H1 (cell line): ENCODE measurements at regions not wholly inside any gene's neighbourhood (a gene's known extent, or its start where the extent isn't known, plus 50 kb on each side); places are given as distances from the start of the nearest gene placed in this dataset.

Experiments used
- CTCF ChIA-PET: fragments of 300-600 bp; sonication (Branson Sonifier 250); formaldehyde crosslinking; loops from one replicate; lab custom pipeline; 2021; ENCODE audit not compliant: partially characterized antibody; lab: Charles Lee
- POLR2A ChIA-PET: fragments of 300-600 bp; sonication (Branson Sonifier 250); formaldehyde crosslinking; loops from one replicate; lab custom pipeline; 2021; ENCODE audit warnings: inconsistent platforms; ENCODE audit not compliant: partially characterized antibody; lab: Charles Lee
- DNase-seq, 2 experiments: peaks; one replicate each; pipeline versions ENCODE4 v3.0.0 to v3.0.0-alpha.2; 2010 to 2022; ENCODE audit warnings: low spot score in 2 of 2, low read depth in 1 of 2, mixed read lengths in 1 of 2
- FAIRE-seq: peaks from 2 replicates; lab custom pipeline; 2011; peaks lifted over from hg19 to GRCh38; lab: Jason Lieb, UNC
- H2AFZ ChIP-seq: 2 replicates; pipeline ENCODE4 v1.8.1; 2012; ENCODE audit warnings: low read length, inconsistent platforms
- H2AK5ac ChIP-seq: 2 replicates; pipeline ENCODE4 v1.6.1; 2013; ENCODE audit warnings: low read depth, low read length
- H2BK120ac ChIP-seq: replicated peaks from 2 replicates; pipeline ENCODE3; 2013; ENCODE audit warnings: low read depth, low read length, inconsistent platforms
- H2BK12ac ChIP-seq: 2 replicates; pipeline ENCODE4 v1.6.1; 2013; ENCODE audit warnings: low read depth, low read length
- H2BK15ac ChIP-seq: 2 replicates; pipeline ENCODE4 v1.6.1; 2013; ENCODE audit warnings: low read length
- H2BK20ac ChIP-seq: 2 replicates; pipeline ENCODE4 v1.6.1; 2013; ENCODE audit warnings: low read length
- H2BK5ac ChIP-seq: 2 replicates; pipeline ENCODE4 v1.6.1; 2013; ENCODE audit warnings: low read depth, low read length
- H3K14ac ChIP-seq: 2 replicates; pipeline ENCODE4 v1.6.1; 2013; ENCODE audit warnings: inconsistent platforms; ENCODE audit not compliant: insufficient read length
- H3K18ac ChIP-seq: 2 replicates; pipeline ENCODE4 v1.6.1; 2013; ENCODE audit warnings: low read length; ENCODE audit errors: extremely low read depth
- H3K23ac ChIP-seq: 2 replicates; pipeline ENCODE4 v1.6.1; 2013; ENCODE audit warnings: inconsistent platforms; ENCODE audit not compliant: insufficient read length
- H3K23me2 ChIP-seq: 2 replicates; pipeline ENCODE4 v1.6.1; 2013; ENCODE audit warnings: low read depth, low read length
- H3K27ac ChIP-seq: 2 replicates; pipeline ENCODE4 v1.6.1; 2011; ENCODE audit warnings: low read depth, low read length, inconsistent platforms
- H3K27me3 ChIP-seq, 4 experiments: replicated peaks in 1 of 4; 1 replicate in 1 of 4; 2 replicates in 3 of 4; pipeline versions ENCODE4 v1.6.1 to v1.8.1; 2011 to 2013; ENCODE audit warnings: low read length in 3 of 4, mild to moderate bottlenecking in 3 of 4, inconsistent platforms in 2 of 4, mixed read lengths in 2 of 4, moderate library complexity in 1 of 4; ENCODE audit not compliant: control insufficient read depth in 3 of 4, insufficient read depth in 3 of 4; ENCODE audit errors: extremely low read depth in 1 of 4
- H3K36me3 ChIP-seq, 4 experiments: 2 replicates each; pipeline versions ENCODE4 v1.6.1 to v1.8.1; 2011 to 2013; ENCODE audit warnings: mild to moderate bottlenecking in 4 of 4, low read length in 3 of 4, moderate library complexity in 2 of 4, control low read depth in 1 of 4, inconsistent platforms in 1 of 4; ENCODE audit not compliant: insufficient read depth in 4 of 4, control insufficient read depth in 2 of 4
- H3K4ac ChIP-seq: replicated peaks from 2 replicates; pipeline ENCODE3; 2013; ENCODE audit warnings: low read length, low read depth, mixed read lengths, inconsistent platforms; ENCODE audit not compliant: insufficient read length
- H3K4me1 ChIP-seq, 4 experiments: replicated peaks in 1 of 4; 1 replicate in 1 of 4; 2 replicates in 3 of 4; pipeline versions ENCODE4 v1.6.1 to v1.8.1; 2011 to 2013; ENCODE audit warnings: low read length in 3 of 4, inconsistent platforms in 2 of 4, mixed read lengths in 1 of 4; ENCODE audit not compliant: insufficient read depth in 4 of 4, control insufficient read depth in 3 of 4
- H3K4me2 ChIP-seq, 2 experiments: 2 replicates each; pipeline versions ENCODE4 v1.6.1 to v1.8.1; 2011 to 2013; ENCODE audit warnings: low read depth in 2 of 2, low read length in 2 of 2, control low read depth in 1 of 2, inconsistent platforms in 1 of 2, mild to moderate bottlenecking in 1 of 2; ENCODE audit not compliant: insufficient read depth in 1 of 2
- H3K4me3 ChIP-seq, 4 experiments: fragments of 200-600, 300-600 bp in 1 of 4; sonication (generic), shearing (Covaris generic), sonication (Bioruptor Twin) in 1 of 4; 2 replicates each; pipeline versions ENCODE4 v1.5.1 to v1.8.1; 2011 to 2016; ENCODE audit warnings: low read length in 4 of 4, low read depth in 3 of 4, control low read depth in 2 of 4, inconsistent platforms in 2 of 4, mild to moderate bottlenecking in 2 of 4, mixed read lengths in 1 of 4, moderate library complexity in 1 of 4; ENCODE audit not compliant: insufficient read depth in 2 of 4; ENCODE audit errors: extremely low read depth in 1 of 4
- H3K56ac ChIP-seq: replicated peaks from 2 replicates; pipeline ENCODE3; 2013; ENCODE audit warnings: low read depth, mild to moderate bottlenecking, mixed read lengths, low read length, inconsistent platforms; ENCODE audit not compliant: insufficient read length
- H3K79me1 ChIP-seq: 2 replicates; pipeline ENCODE4 v1.6.1; 2013; ENCODE audit warnings: low read depth, low read length, control low read depth
- H3K79me2 ChIP-seq, 2 experiments: 2 replicates each; pipeline versions ENCODE4 v1.6.1 to v1.8.1; 2012 to 2013; ENCODE audit warnings: low read length in 2 of 2, mild to moderate bottlenecking in 2 of 2, inconsistent platforms in 1 of 2; ENCODE audit not compliant: insufficient read depth in 2 of 2, control insufficient read depth in 1 of 2
- H3K9ac ChIP-seq, 4 experiments: replicated peaks in 1 of 4; 1 replicate in 1 of 4; 2 replicates in 3 of 4; pipeline versions ENCODE4 v1.6.1 to v1.8.1; 2011 to 2013; ENCODE audit warnings: low read depth in 3 of 4, low read length in 3 of 4, control low read depth in 2 of 4, mild to moderate bottlenecking in 2 of 4, moderate library complexity in 2 of 4, inconsistent platforms in 1 of 4; ENCODE audit errors: extremely low read depth in 1 of 4
- H3K9me3 ChIP-seq, 2 experiments: 2 replicates each; pipeline versions ENCODE4 v1.6.1 to v1.8.1; 2012 to 2013; ENCODE audit warnings: mild to moderate bottlenecking in 2 of 2, moderate library complexity in 2 of 2, control low read depth in 1 of 2, inconsistent platforms in 1 of 2, low read depth in 1 of 2, low read length in 1 of 2, mixed read lengths in 1 of 2; ENCODE audit not compliant: insufficient read depth in 2 of 2
- H4K20me1 ChIP-seq, 2 experiments: replicated peaks in 1 of 2; 2 replicates each; pipeline versions ENCODE3 to v1.8.1; 2011 to 2013; ENCODE audit warnings: inconsistent platforms in 2 of 2, low read length in 2 of 2, mild to moderate bottlenecking in 1 of 2; ENCODE audit not compliant: insufficient read depth in 2 of 2, control insufficient read depth in 1 of 2
- H4K5ac ChIP-seq: 2 replicates; pipeline ENCODE4 v1.6.1; 2013; ENCODE audit warnings: low read length, low read depth, mixed read lengths, inconsistent platforms; ENCODE audit not compliant: insufficient read length
- H4K8ac ChIP-seq: 2 replicates; pipeline ENCODE4 v1.8.0; 2013; ENCODE audit warnings: mild to moderate bottlenecking, moderate library complexity, low read length, inconsistent platforms; ENCODE audit not compliant: insufficient read depth; ENCODE audit errors: extremely low read depth
- H4K91ac ChIP-seq: replicated peaks from 2 replicates; pipeline ENCODE3; 2013; ENCODE audit warnings: low read length, mixed read lengths, inconsistent platforms; ENCODE audit not compliant: insufficient read length
- EGR1 ChIP-seq: IDR thresholded peaks from 2 replicates; pipeline ENCODE4 v1.6.1; 2011; ENCODE audit warnings: low read depth, low read length, borderline replicate concordance
- KDM4A ChIP-seq: IDR thresholded peaks from one replicate; pipeline ENCODE4 v1.7.1; 2012; ENCODE audit warnings: low read depth, mild to moderate bottlenecking, moderate library complexity, low read length, inconsistent platforms; ENCODE audit not compliant: severe bottlenecking
- POU5F1 ChIP-seq: IDR thresholded peaks from 2 replicates; pipeline ENCODE4 v1.6.1; 2011; ENCODE audit warnings: low read depth, mild to moderate bottlenecking, low read length, moderate library complexity
- SAP30 ChIP-seq: fragments of 300-600 bp; sonication (generic); IDR thresholded peaks from 2 replicates; pipeline ENCODE4 v1.7.1; 2012; ENCODE audit warnings: low read length, moderate library complexity, mild to moderate bottlenecking, inconsistent platforms; ENCODE audit not compliant: insufficient read depth, insufficient replicate concordance
- SIRT6 ChIP-seq: IDR thresholded peaks from one replicate; pipeline ENCODE4 v1.7.1; 2012; ENCODE audit warnings: low read length, inconsistent platforms
- TAF1 ChIP-seq: IDR thresholded peaks from 2 replicates; pipeline ENCODE4 v1.6.1; 2011; ENCODE audit warnings: mild to moderate bottlenecking, low read depth, low read length
- WGBS, 2 experiments: shearing (Covaris generic) in 1 of 2; methylation state at CpG; one replicate each; pipeline versions ENCODE4 v1.1.6 to v1.1.7; 2013 to 2015; ENCODE audit warnings: low lambda C conversion rate in 2 of 2, mixed read lengths in 2 of 2, inconsistent platforms in 1 of 2, low coverage in 1 of 2, missing lambda C conversion rate in 1 of 2; ENCODE audit not compliant: insufficient replicate concordance in 2 of 2, insufficient coverage in 1 of 2, insufficient read length in 1 of 2; ENCODE audit errors: extremely low coverage in 1 of 2, missing lambda C conversion rate in 1 of 2; 5-methylcytosine and 5-hydroxymethylcytosine counted together

DNA sequence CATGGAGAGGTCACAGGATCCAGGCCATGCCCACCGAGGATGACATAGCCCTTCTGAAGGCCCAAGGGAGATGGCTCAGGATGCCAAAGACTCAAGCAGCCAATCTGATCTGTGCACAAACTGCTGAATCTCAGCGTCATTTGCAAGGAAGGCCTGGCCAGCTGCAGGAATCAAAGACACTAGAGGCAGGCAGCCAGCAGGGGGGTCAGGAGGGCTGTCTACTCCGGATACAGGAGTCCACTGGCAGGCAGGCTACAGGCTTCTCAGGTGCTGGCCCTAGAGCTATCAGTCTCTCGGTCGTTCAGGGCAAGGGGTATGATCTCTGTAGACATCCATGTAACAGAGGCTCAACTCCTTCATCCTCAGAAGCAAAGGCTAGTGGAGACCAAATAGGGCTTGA is 1735.3 kb downstream of the TP53TG3F start:
- H4K91ac ChIP-seq: no peak overlapping the region
- H3K4me1 ChIP-seq: no peaks in the 10 kb centered on the region
- H3K79me2 ChIP-seq: no peaks in the 10 kb centered on the region
- H3K4me3 ChIP-seq: no peak overlapping the region
- H2BK20ac ChIP-seq: no peak overlapping the region
- no peaks in the 10 kb centered on the region for H3K23me2 ChIP-seq
- no peak for DNase-seq
- no peak overlapping the region for H3K18ac ChIP-seq
- no peak overlapping the region for H3K56ac ChIP-seq
- H4K8ac ChIP-seq: no peak overlapping the region
- no peak for FAIRE-seq
- POLR2A ChIA-PET: no interaction called here
- H3K23ac ChIP-seq: no peak overlapping the region
- H2AFZ ChIP-seq: no peak overlapping the region
- WGBS, 2 experiments: 100% methylated on average over 5 of the region's 5 CpGs; no CpG with 5 or more reads in 1 of the 2 experiments
- H3K4me2 ChIP-seq: no peak overlapping the region
- H2BK12ac ChIP-seq: no peak overlapping the region
- H3K9ac ChIP-seq: no peak overlapping the region
- H4K20me1 ChIP-seq: no peaks in the 10 kb centered on the region
- no peaks in the 10 kb centered on the region for H3K27me3 ChIP-seq
- TF ChIP-seq TAF1: no peak
- no peak for TF ChIP-seq SIRT6
- no peak for TF ChIP-seq POU5F1
- TF ChIP-seq KDM4A: no peak
- TF ChIP-seq EGR1: no peak
- no peak for TF ChIP-seq SAP30
- no peak overlapping the region for H4K5ac ChIP-seq
- no peak overlapping the region for H2BK120ac ChIP-seq
- H2BK15ac ChIP-seq: no peak overlapping the region
- H2AK5ac ChIP-seq: no peak overlapping the region
- no peaks in the 10 kb centered on the region for H3K79me1 ChIP-seq
- H3K9me3 ChIP-seq: peaks cover 67 to 76% of the 10 kb centered on the region in 2 experiments
- H2BK5ac ChIP-seq: no peak overlapping the region
- H3K27ac ChIP-seq: no peak overlapping the region
- no peak overlapping the region for H3K4ac ChIP-seq
- CTCF ChIA-PET: no interaction called here
- H3K14ac ChIP-seq: no peak overlapping the region
- H3K36me3 ChIP-seq: no peaks in the 10 kb centered on the region
